GM12878 (cell line): ENCODE measurements at regions not wholly inside any gene's neighbourhood (a gene's known extent, or its start where the extent isn't known, plus 50 kb on each side); places are given as distances from the start of the nearest gene placed in this dataset.

Source experiments
- ATAC-seq: fragments of 200-7000 bp; cut with Tn5 transposase; 3 replicates; pipeline ENCODE4 v1.9.1; 2020; ENCODE audit warnings: mild to moderate bottlenecking, moderate library complexity
- BruUV-seq: library from RNA; stranded (reverse); fragments of 400-500 nt; replicated peaks from 2 replicates; lab custom pipeline; 2021; lab: Mats Ljungman, UMichigan
- CTCF ChIA-PET: fragments of 300-600 bp; sonication (Branson Sonifier 250); formaldehyde crosslinking; extraction: SDS; loops from one replicate; lab custom pipeline; 2021; ENCODE audit warnings: inconsistent platforms; lab: Yijun Ruan, JAX
- POLR2A ChIA-PET: fragments of 350-600 bp; formaldehyde crosslinking; extraction: SDS; loops from one replicate; lab custom pipeline; 2021; ENCODE audit warnings: inconsistent platforms; lab: Charles Lee
- RAD21 ChIA-PET: fragments of 300-600 bp; sonication (Branson Sonifier 250); formaldehyde crosslinking; loops from one replicate; lab custom pipeline; 2023; ENCODE audit warnings: antibody characterized with exemption; ENCODE audit not compliant: unreplicated experiment; lab: Charles Lee
- SMC1A ChIA-PET: fragments of 300-600 bp; sonication (Branson Sonifier 250); formaldehyde crosslinking; loops from one replicate; lab custom pipeline; 2023; ENCODE audit not compliant: unreplicated experiment, uncharacterized antibody; lab: Charles Lee
- DNase-seq: peaks from one replicate; pipeline ENCODE4 v3.0.0-alpha.2; 2011; ENCODE audit warnings: low read depth, low spot score
- FAIRE-seq: peaks from 3 replicates; lab custom pipeline; 2011; peaks lifted over from hg19 to GRCh38; lab: Jason Lieb, UNC
- H2AFZ ChIP-seq: 2 replicates; pipeline ENCODE4 v1.6.0; 2011; ENCODE audit warnings: low read depth, low read length, control low read depth; ENCODE audit not compliant: control insufficient read depth
- H3K27ac ChIP-seq: 2 replicates; pipeline ENCODE4 v1.5.1; 2011; ENCODE audit warnings: control low read depth; ENCODE audit not compliant: control insufficient read depth, insufficient read depth
- H3K27me3 ChIP-seq, 2 experiments: replicated peaks in 1 of 2; 2 replicates each; pipeline versions ENCODE4 v1.6.0 to v1.6.1; 2011; ENCODE audit warnings: low read length in 1 of 2; ENCODE audit not compliant: control insufficient read depth in 2 of 2, insufficient read depth in 2 of 2
- H3K36me3 ChIP-seq, 2 experiments: 2 replicates each; pipeline ENCODE4 v1.5.1; 2011; ENCODE audit warnings: low read length in 1 of 2; ENCODE audit not compliant: control insufficient read depth in 2 of 2, insufficient read depth in 2 of 2
- H3K4me1 ChIP-seq: 2 replicates; pipeline ENCODE4 v1.6.1; 2011; ENCODE audit warnings: mild to moderate bottlenecking, low read length, moderate library complexity, mixed read lengths; ENCODE audit not compliant: control insufficient read depth, insufficient read depth
- H3K4me2 ChIP-seq: 2 replicates; pipeline ENCODE4 v1.6.0; 2011; ENCODE audit warnings: control low read depth; ENCODE audit not compliant: control insufficient read depth, insufficient read depth
- H3K4me3 ChIP-seq: fragments of 200-600 bp; sonication (generic); 2 replicates; pipeline ENCODE4 v1.5.1; 2016
- H3K79me2 ChIP-seq: 2 replicates; pipeline ENCODE4 v1.6.0; 2011; ENCODE audit warnings: low read length; ENCODE audit not compliant: control insufficient read depth, insufficient read depth
- H3K9ac ChIP-seq: 2 replicates; pipeline ENCODE4 v1.8.0; 2011; ENCODE audit warnings: low read length, control low read depth, mixed read lengths; ENCODE audit not compliant: control insufficient read depth, insufficient read depth
- H3K9me3 ChIP-seq: replicated peaks from 3 replicates; pipeline ENCODE4 v1.5.1; 2011; ENCODE audit warnings: mild to moderate bottlenecking, low read length; ENCODE audit not compliant: control insufficient read depth, insufficient read depth
- H4K20me1 ChIP-seq: 2 replicates; pipeline ENCODE4 v1.6.0; 2011; ENCODE audit not compliant: control insufficient read depth, insufficient read depth
- ASH2L ChIP-seq: fragments of 300-600, 200-600 bp; sonication (generic); IDR thresholded peaks from 2 replicates; pipeline ENCODE4 v1.6.1; 2017; ENCODE audit warnings: low read depth, mild to moderate bottlenecking, borderline replicate concordance
- CHD1 ChIP-seq: IDR thresholded peaks from 2 replicates; pipeline ENCODE4 v1.6.1; 2012; ENCODE audit warnings: low read depth, low read length, improper control_type of control experiment
- FOS ChIP-seq: IDR thresholded peaks from 3 replicates; pipeline ENCODE4 v1.6.1; 2011; ENCODE audit warnings: borderline replicate concordance; ENCODE audit not compliant: insufficient read length; ENCODE audit errors: extremely low read depth
- GABPA ChIP-seq: IDR thresholded peaks from 2 replicates; pipeline ENCODE4 v1.6.1; 2014; ENCODE audit warnings: antibody characterized with exemption, low read depth, mild to moderate bottlenecking, inconsistent platforms
- HDGF ChIP-seq: fragments of 450-650 bp; IDR thresholded peaks from 2 replicates; pipeline ENCODE4 v1.6.1; 2016; ENCODE audit warnings: antibody characterized with exemption
- IKZF1 ChIP-seq: fragments of 450-650 bp; conservative IDR thresholded peaks from 2 replicates; pipeline ENCODE4 v1.6.1; 2017; ENCODE audit warnings: antibody characterized with exemption, mild to moderate bottlenecking
- IRF4 ChIP-seq: IDR thresholded peaks from 2 replicates; pipeline ENCODE4 v1.6.1; 2011; ENCODE audit warnings: low read depth, low read length
- KDM1A ChIP-seq: fragments of 200-600 bp; sonication (generic); IDR thresholded peaks from 2 replicates; pipeline ENCODE4 v1.6.1; 2016; ENCODE audit warnings: borderline replicate concordance
- MAX ChIP-seq: IDR thresholded peaks from 2 replicates; pipeline ENCODE4 v1.6.1; 2012; ENCODE audit warnings: low read depth, low read length, improper control_type of control experiment
- MEF2A ChIP-seq: IDR thresholded peaks from 2 replicates; pipeline ENCODE4 v1.6.1; 2011; ENCODE audit warnings: low read depth, mild to moderate bottlenecking, low read length, moderate library complexity; ENCODE audit not compliant: insufficient read depth
- MEF2B ChIP-seq: fragments of 450-650 bp; IDR thresholded peaks from 2 replicates; pipeline ENCODE4 v1.6.1; 2018; ENCODE audit warnings: mild to moderate bottlenecking, moderate library complexity; ENCODE audit not compliant: partially characterized antibody, poor library complexity, severe bottlenecking
- MYC ChIP-seq: IDR thresholded peaks from 2 replicates; pipeline ENCODE4 v1.6.1; 2011; ENCODE audit warnings: mild to moderate bottlenecking, low read length, moderate library complexity, inconsistent platforms; ENCODE audit not compliant: insufficient read depth, insufficient replicate concordance, insufficient read length, severe bottlenecking
- NR2C1 ChIP-seq: fragments of 450-650 bp; IDR thresholded peaks from 2 replicates; pipeline ENCODE4 v1.6.1; 2017; ENCODE audit warnings: antibody characterized with exemption, mild to moderate bottlenecking, moderate library complexity
- PBX3 ChIP-seq: IDR thresholded peaks from 2 replicates; pipeline ENCODE4 v1.6.1; 2011; ENCODE audit warnings: mild to moderate bottlenecking, low read depth, low read length, moderate library complexity; ENCODE audit not compliant: insufficient replicate concordance
- POU2F2 ChIP-seq: IDR thresholded peaks from 3 replicates; pipeline ENCODE4 v1.6.1; 2011; ENCODE audit warnings: low read depth, mild to moderate bottlenecking, low read length, borderline replicate concordance
- STAT1 ChIP-seq: fragments of 450-650 bp; conservative IDR thresholded peaks from 2 replicates; pipeline ENCODE4 v1.6.1; 2014; ENCODE audit warnings: antibody characterized with exemption, mild to moderate bottlenecking
- STAT3 ChIP-seq: IDR thresholded peaks from 2 replicates; pipeline ENCODE4 v1.6.1; 2011; ENCODE audit warnings: low read depth, low read length, improper control_type of control experiment
- YY1 ChIP-seq: IDR thresholded peaks from 2 replicates; pipeline ENCODE4 v1.6.1; 2011; ENCODE audit warnings: low read depth, mild to moderate bottlenecking, low read length
- ZSCAN29 ChIP-seq: fragments of 450-650 bp; IDR thresholded peaks from 2 replicates; pipeline ENCODE4 v1.6.1; 2017; ENCODE audit warnings: mild to moderate bottlenecking, moderate library complexity
- WGBS: methylation state at CpG from one replicate; pipeline ENCODE4 v1.1.6; 2016; ENCODE audit warnings: low lambda C conversion rate; ENCODE audit not compliant: insufficient replicate concordance, insufficient coverage; ENCODE audit errors: missing lambda C conversion rate; 5-methylcytosine and 5-hydroxymethylcytosine counted together
- in situ Hi-C: fragments of 300-500 bp; cut with MboI; formaldehyde crosslinking; loops from 9 replicates; pipeline ENCODE4 v1.14.3; 2018; ENCODE audit warnings: mixed read lengths
- intact Hi-C: fragments of 100-400 bp; cut with micrococcal nuclease; formaldehyde crosslinking; loops from one replicate; pipeline ENCODE4 v1.14.2; 2022; ENCODE audit not compliant: unreplicated experiment
- TF ChIP-seq, protein P1 (sequence below): fragments of 450-650 bp; IDR thresholded peaks from 2 replicates; pipeline ENCODE4 v1.6.1; 2016; ENCODE audit warnings: mild to moderate bottlenecking

GRCh38 chr3:194995922-194996321, 275.0 kb downstream of the XXYLT1 start:
- intact Hi-C loops (no loop called here), in situ Hi-C loops (no loop called here)
- no peaks in the 10 kb centered on the region for H4K20me1 ChIP-seq
- H3K27me3 ChIP-seq: no peaks in the 10 kb centered on the region; a peak in 3 of 4 replicates
- H3K4me2 ChIP-seq: no peak overlapping the region
- H3K4me1 ChIP-seq: no peaks in the 10 kb centered on the region
- TF ChIP-seq POU2F2 (no peak), HDGF (no peak), IRF4 (no peak), FOS (no peak), ASH2L (no peak), IKZF1 (no peak), STAT1 (no peak), ZSCAN29 (no peak), MAX (no peak), NR2C1 (no peak), MYC (no peak), MEF2B (no peak), YY1 (no peak), STAT3 (no peak), PBX3 (no peak), GABPA (no peak), KDM1A (no peak), CHD1 (no peak), MEF2A (no peak)
- TF ChIP-seq, protein P1, sequence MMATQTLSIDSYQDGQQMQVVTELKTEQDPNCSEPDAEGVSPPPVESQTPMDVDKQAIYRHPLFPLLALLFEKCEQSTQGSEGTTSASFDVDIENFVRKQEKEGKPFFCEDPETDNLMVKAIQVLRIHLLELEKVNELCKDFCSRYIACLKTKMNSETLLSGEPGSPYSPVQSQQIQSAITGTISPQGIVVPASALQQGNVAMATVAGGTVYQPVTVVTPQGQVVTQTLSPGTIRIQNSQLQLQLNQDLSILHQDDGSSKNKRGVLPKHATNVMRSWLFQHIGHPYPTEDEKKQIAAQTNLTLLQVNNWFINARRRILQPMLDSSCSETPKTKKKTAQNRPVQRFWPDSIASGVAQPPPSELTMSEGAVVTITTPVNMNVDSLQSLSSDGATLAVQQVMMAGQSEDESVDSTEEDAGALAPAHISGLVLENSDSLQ: no peak
- 59% methylated on average over 12 of the region's 12 CpGs for WGBS
- DNase-seq (no peak), ATAC-seq (no peak), FAIRE-seq (no peak)
- ChIA-PET CTCF (no interaction called here), POLR2A (no interaction called here), RAD21 (no interaction called here), SMC1A (no interaction called here)
- no peak overlapping the region for H3K9ac ChIP-seq
- H3K9me3 ChIP-seq: no peaks in the 10 kb centered on the region
- H3K4me3 ChIP-seq: no peak overlapping the region
- no peak overlapping the region for H3K27ac ChIP-seq
- no peak overlapping the region for H2AFZ ChIP-seq
- H3K79me2 ChIP-seq: no peaks in the 10 kb centered on the region
- no TSS peak for BruUV-seq
- no peaks in the 10 kb centered on the region for H3K36me3 ChIP-seq
